Inferior parietal cortex (tissue), 1 donor: ENCODE measurements at regions not wholly inside any gene's neighbourhood (a gene's known extent, or its start where the extent isn't known, plus 50 kb on each side); places are given as distances from the start of the nearest gene placed in this dataset.
"Not testable (repeated sequence)": the region's sequence is repeated elsewhere in the genome, so short reads cannot be mapped to it uniquely, and the experiment has no call there.

Source experiments
- DNase-seq: peaks from one replicate; pipeline ENCODE4 v3.0.0-alpha.2; 2016; ENCODE audit errors: extremely low spot score

- no peak for DNase-seq
Measured at GRCh38 chr17:52546990-52547389, 388.5 kb upstream of the CA10 start.

- no peak for DNase-seq
Measured at GRCh38 chr17:52546493-52546892, 388.0 kb upstream of the CA10 start.

- no peak for DNase-seq
Measured at GRCh38 chr17:52537421-52537820, 378.9 kb upstream of the CA10 start.

- DNase-seq, result no peak
Measured at GRCh38 chr17:52536489-52536888, 378.0 kb upstream of the CA10 start.

GRCh38 chr17:52532373-52532772, 373.9 kb upstream of the CA10 start:
- no peak for DNase-seq

GRCh38 chr17:52524096-52524637, 365.7 kb upstream of the CA10 start:
- no peak for DNase-seq

GRCh38 chr17:52517176-52517575, 358.7 kb upstream of the CA10 start:
- no peak for DNase-seq

GRCh38 chr17:52515927-52516326, 357.4 kb upstream of the CA10 start:
- no peak for DNase-seq

- no peak for DNase-seq
Measured at GRCh38 chr17:52505601-52506000, 347.1 kb upstream of the CA10 start.

- no peak for DNase-seq
Measured at GRCh38 chr17:52504081-52504480, 345.6 kb upstream of the CA10 start.

- no peak for DNase-seq
Measured at GRCh38 chr17:52495646-52496045, 337.1 kb upstream of the CA10 start.

GRCh38 chr17:52482271-52482670, 323.8 kb upstream of the CA10 start:
- DNase-seq, result no peak

GRCh38 chr17:52477824-52478699, 319.5 kb upstream of the CA10 start:
- DNase-seq, result no peak

GRCh38 chr17:52476638-52477313, 318.3 kb upstream of the CA10 start:
- no peak for DNase-seq

- no peak for DNase-seq
Measured at GRCh38 chr17:52470553-52470952, 312.0 kb upstream of the CA10 start.

GRCh38 chr17:52465407-52465806, 306.9 kb upstream of the CA10 start:
- no peak for DNase-seq

GRCh38 chr17:52451294-52451861, 292.9 kb upstream of the CA10 start:
- no peak for DNase-seq

- no peak for DNase-seq
Measured at GRCh38 chr17:52442350-52442749, 283.8 kb upstream of the CA10 start.

- no peak for DNase-seq
Measured at GRCh38 chr17:52420555-52421078, 262.1 kb upstream of the CA10 start.

GRCh38 chr17:52419229-52419641, 260.7 kb upstream of the CA10 start:
- peak; percentile 9 for DNase-seq

- DNase-seq, result no peak
Measured at GRCh38 chr17:52410781-52411180, 252.3 kb upstream of the CA10 start.

GRCh38 chr17:52409222-52409621, 250.7 kb upstream of the CA10 start:
- DNase-seq, result not testable (repeated sequence)
